ENCODE measurements at regions not wholly inside any gene's neighbourhood (a gene's known extent, or its start where the extent isn't known, plus 50 kb on each side); places are given as distances from the start of the nearest gene placed in this dataset.
"Not testable (repeated sequence)": the region's sequence is repeated elsewhere in the genome, so short reads cannot be mapped to it uniquely, and the experiment has no call there.

- Histone ChIP-seq H3K27ac (ENCODE audit: low read length) (no peak overlapping the region), H3K27me3 (ENCODE audit: control insufficient read depth, insufficient read depth) (no peaks in the 10 kb centered on the region), H3K4me3 (ENCODE audit: low read length) (no peak overlapping the region), H3K4me1 (ENCODE audit: control insufficient read depth, insufficient read depth, low read length) (peaks cover 5% of the 10 kb centered on the region), H3K9me3 (ENCODE audit: control insufficient read depth, low read length) (no peaks in the 10 kb centered on the region)
- no peak for DNase-seq
- intact Hi-C loops (cut with DNase I): no loop called here
- WGBS: 90% methylated on average over 2 of the region's 2 CpGs
- ATAC-seq: no peak
Observed at GRCh38 chr1:219415915-219416314, 197.0 kb downstream of the ZC3H11B start.

DNA sequence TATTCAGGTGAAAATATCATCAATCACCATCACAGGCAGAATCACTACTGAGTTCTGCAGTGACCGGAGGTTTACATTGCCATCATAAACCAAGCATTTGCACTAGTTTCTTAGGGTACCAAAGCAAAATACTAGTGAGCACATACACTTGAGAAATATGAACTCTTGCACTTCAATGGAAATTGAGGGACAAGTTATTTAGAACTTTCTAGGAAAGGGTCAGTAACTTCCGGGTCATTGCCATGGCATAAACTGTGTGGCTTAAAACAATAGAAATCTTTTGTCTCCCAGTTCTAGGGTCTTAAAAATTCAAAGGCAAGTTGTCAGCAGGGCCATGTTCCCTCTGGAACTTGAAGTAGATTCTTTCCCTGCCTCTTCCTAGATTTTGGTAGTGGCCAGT, 197.5 kb downstream of the ZC3H11B start:
- H3K4me1 ChIP-seq (ENCODE audit: control insufficient read depth, insufficient read depth, low read length): peaks cover 5% of the 10 kb centered on the region
- intact Hi-C loops (cut with DNase I): no loop called here
- H3K9me3 ChIP-seq (ENCODE audit: control insufficient read depth, low read length): no peaks in the 10 kb centered on the region
- DNase-seq (no peak), ATAC-seq (no peak)
- no peak overlapping the region for H3K4me3 ChIP-seq (ENCODE audit: low read length)
- H3K27me3 ChIP-seq (ENCODE audit: control insufficient read depth, insufficient read depth): no peaks in the 10 kb centered on the region
- H3K27ac ChIP-seq (ENCODE audit: low read length): no peak overlapping the region
- 90% methylated on average over 2 of the region's 2 CpGs for WGBS

DNA sequence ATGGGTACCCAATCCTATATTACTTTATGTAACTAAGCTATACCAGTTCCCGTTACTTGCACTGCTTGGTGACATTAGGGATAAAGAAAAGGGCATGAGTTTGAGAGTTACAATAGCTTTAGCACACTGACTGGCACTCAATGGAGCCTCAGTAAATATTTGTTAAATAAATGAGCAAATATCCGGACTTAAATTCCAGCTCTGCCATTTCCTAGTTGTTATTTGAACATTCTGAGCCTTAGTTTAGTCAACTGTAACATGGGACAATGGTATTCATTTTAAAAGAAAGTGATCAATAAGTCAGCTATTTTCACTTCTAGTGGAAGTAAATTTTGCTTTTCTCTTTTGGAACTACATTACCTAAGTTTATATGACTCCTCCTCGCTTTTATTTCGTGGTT, 198.7 kb downstream of the ZC3H11B start:
- Histone ChIP-seq H3K9me3 (ENCODE audit: control insufficient read depth, low read length) (no peaks in the 10 kb centered on the region), H3K4me1 (ENCODE audit: control insufficient read depth, insufficient read depth, low read length) (peaks cover 3% of the 10 kb centered on the region), H3K27ac (ENCODE audit: low read length) (no peak overlapping the region), H3K27me3 (ENCODE audit: control insufficient read depth, insufficient read depth) (no peaks in the 10 kb centered on the region), H3K4me3 (ENCODE audit: low read length) (no peak overlapping the region)
- DNase-seq (no peak), ATAC-seq (no peak)
- 93% methylated on average over 4 of the region's 4 CpGs for WGBS
- intact Hi-C loops (cut with DNase I): no loop called here

GRCh38 chr1:219413536-219413935, 199.4 kb downstream of the ZC3H11B start:
- Histone ChIP-seq H3K27me3 (ENCODE audit: control insufficient read depth, insufficient read depth) (no peaks in the 10 kb centered on the region), H3K27ac (ENCODE audit: low read length) (no peak overlapping the region), H3K9me3 (ENCODE audit: control insufficient read depth, low read length) (no peaks in the 10 kb centered on the region), H3K4me3 (ENCODE audit: low read length) (no peak overlapping the region), H3K4me1 (ENCODE audit: control insufficient read depth, insufficient read depth, low read length) (peaks cover 3% of the 10 kb centered on the region)
- no peak for DNase-seq
- 30% methylated on average over 1 of the region's 1 CpG for WGBS
- intact Hi-C loops (cut with DNase I): no loop called here
- ATAC-seq: no peak

DNA sequence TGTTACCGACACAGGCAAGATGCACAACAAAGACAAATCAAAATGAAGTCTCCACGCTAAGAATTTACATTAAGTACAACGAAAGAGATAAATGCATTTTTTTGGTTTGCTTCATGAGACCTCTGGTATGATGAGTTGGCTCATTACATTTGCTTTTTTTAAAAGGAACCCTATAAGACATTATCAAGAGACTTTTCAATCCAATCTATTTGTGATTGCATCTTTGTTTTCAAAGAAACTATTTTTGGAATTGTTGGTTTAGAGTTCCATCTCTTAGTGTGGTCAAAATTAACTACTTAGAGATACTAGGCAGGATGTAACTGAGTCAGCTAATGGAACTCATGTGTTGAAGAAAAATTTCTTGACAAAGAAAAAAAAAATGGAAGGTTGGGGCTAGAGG, 200.1 kb downstream of the ZC3H11B start:
- DNase-seq (no peak), ATAC-seq (no peak)
- H3K27me3 ChIP-seq (ENCODE audit: control insufficient read depth, insufficient read depth): no peaks in the 10 kb centered on the region
- intact Hi-C loops (cut with DNase I): no loop called here
- no peaks in the 10 kb centered on the region for H3K9me3 ChIP-seq (ENCODE audit: control insufficient read depth, low read length)
- H3K4me3 ChIP-seq (ENCODE audit: low read length): no peak overlapping the region
- no peak overlapping the region for H3K27ac ChIP-seq (ENCODE audit: low read length)
- WGBS: 58% methylated on average over 3 of the region's 3 CpGs
- H3K4me1 ChIP-seq (ENCODE audit: control insufficient read depth, insufficient read depth, low read length): peaks cover 3% of the 10 kb centered on the region

DNA sequence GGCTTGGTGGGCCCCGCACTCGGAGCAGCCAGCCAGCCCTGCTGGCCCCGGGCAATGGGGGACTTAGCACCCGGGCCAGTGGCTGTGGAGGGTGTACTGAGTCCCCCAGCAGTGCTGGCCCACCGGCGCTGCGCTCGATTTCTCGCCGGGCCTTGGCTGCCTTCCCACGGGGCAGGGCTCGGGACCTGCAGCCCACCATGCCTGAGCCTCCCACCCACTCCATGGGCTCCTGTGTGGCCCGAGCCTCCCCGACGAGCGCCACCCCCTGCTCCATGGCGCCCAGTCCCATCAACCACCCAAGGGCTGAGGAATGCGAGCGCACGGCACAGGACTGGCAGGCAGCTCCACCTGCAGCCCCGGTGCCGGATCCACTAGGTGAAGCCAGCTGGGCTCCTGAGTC, 202.2 kb downstream of the ZC3H11B start:
- H3K4me1 ChIP-seq (ENCODE audit: control insufficient read depth, insufficient read depth, low read length); DNase-seq; H3K27ac ChIP-seq (ENCODE audit: low read length); intact Hi-C loops (cut with DNase I); H3K4me3 ChIP-seq (ENCODE audit: low read length); H3K9me3 ChIP-seq (ENCODE audit: control insufficient read depth, low read length); H3K27me3 ChIP-seq (ENCODE audit: control insufficient read depth, insufficient read depth); ATAC-seq: not testable (repeated sequence)
- WGBS: 98% methylated on average over 19 of the region's 22 CpGs

- DNase-seq: no peak
- Histone ChIP-seq H3K27me3 (ENCODE audit: control insufficient read depth, insufficient read depth) (no peaks in the 10 kb centered on the region), H3K4me3 (ENCODE audit: low read length) (no peak overlapping the region), H3K9me3 (ENCODE audit: control insufficient read depth, low read length) (no peaks in the 10 kb centered on the region), H3K4me1 (ENCODE audit: control insufficient read depth, insufficient read depth, low read length) (no peaks in the 10 kb centered on the region), H3K27ac (ENCODE audit: low read length) (no peak overlapping the region)
- WGBS: 89% methylated on average over 6 of the region's 6 CpGs
- ATAC-seq: no peak
- intact Hi-C loops (cut with DNase I): no loop called here
Observed at GRCh38 chr1:219405531-219406331, 207.2 kb downstream of the ZC3H11B start.

GRCh38 chr1:219404629-219405028, 208.3 kb downstream of the ZC3H11B start:
- WGBS: 87% methylated on average over 1 of the region's 1 CpG
- H3K4me1 ChIP-seq (ENCODE audit: control insufficient read depth, insufficient read depth, low read length): no peaks in the 10 kb centered on the region
- H3K4me3 ChIP-seq (ENCODE audit: low read length): no peak overlapping the region
- intact Hi-C loops (cut with DNase I): no loop called here
- H3K27ac ChIP-seq (ENCODE audit: low read length): no peak overlapping the region
- no peak for DNase-seq
- no peak for ATAC-seq
- no peaks in the 10 kb centered on the region for H3K9me3 ChIP-seq (ENCODE audit: control insufficient read depth, low read length)
- H3K27me3 ChIP-seq (ENCODE audit: control insufficient read depth, insufficient read depth): no peaks in the 10 kb centered on the region

GRCh38 chr1:219402925-219403324, 210.0 kb downstream of the ZC3H11B start:
- H3K9me3 ChIP-seq (ENCODE audit: control insufficient read depth, low read length): no peaks in the 10 kb centered on the region
- ATAC-seq (no peak), DNase-seq (no peak)
- H3K27me3 ChIP-seq (ENCODE audit: control insufficient read depth, insufficient read depth): no peaks in the 10 kb centered on the region
- no peaks in the 10 kb centered on the region for H3K4me1 ChIP-seq (ENCODE audit: control insufficient read depth, insufficient read depth, low read length)
- intact Hi-C loops (cut with DNase I): no loop called here
- H3K27ac ChIP-seq (ENCODE audit: low read length): no peak overlapping the region
- H3K4me3 ChIP-seq (ENCODE audit: low read length): no peak overlapping the region

DNA sequence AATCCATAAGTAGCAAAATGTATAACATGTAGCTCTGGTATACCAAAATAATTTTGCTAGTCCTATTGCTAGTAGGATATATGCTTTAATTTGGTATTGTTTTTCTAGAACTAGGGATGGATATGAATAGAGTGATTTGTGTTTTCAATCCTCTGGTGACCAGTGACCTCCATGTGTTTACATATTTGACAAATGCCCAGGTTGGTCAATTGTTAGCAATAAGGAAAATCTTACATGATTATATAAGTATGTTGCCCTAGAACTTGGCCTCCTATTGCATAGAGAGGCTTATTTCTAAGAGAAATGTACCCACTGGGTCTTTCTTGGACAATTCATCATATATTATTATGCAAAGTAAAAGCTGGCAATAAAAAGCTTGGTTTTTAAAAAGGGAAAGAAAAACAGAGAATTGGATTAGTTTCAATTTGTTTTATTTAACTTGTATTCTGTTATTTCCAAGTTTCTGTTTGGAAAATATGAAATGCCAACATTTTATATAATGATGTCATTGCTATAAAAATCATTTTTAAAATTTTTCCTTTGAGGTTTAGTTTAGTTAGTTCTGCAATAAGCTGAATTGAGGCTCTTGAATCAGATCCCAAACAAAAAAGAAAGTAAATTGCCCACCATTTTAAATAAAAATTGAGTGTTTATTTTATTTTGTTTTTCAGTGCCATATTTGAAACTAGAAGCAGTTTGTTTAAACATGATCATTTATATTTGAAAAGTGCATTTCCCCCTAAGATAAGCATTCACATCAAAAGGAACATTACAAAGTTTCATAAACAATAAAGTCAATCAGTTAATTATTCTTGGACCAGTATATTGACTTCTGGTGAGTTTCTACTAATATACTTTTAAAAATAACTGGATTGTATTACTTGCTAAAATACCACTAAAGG, 210.9 kb downstream of the ZC3H11B start:
- intact Hi-C loops (cut with DNase I): no loop called here
- Histone ChIP-seq H3K4me3 (ENCODE audit: low read length) (no peak overlapping the region), H3K27me3 (ENCODE audit: control insufficient read depth, insufficient read depth) (no peaks in the 10 kb centered on the region), H3K27ac (ENCODE audit: low read length) (no peak overlapping the region), H3K9me3 (ENCODE audit: control insufficient read depth, low read length) (no peaks in the 10 kb centered on the region), H3K4me1 (ENCODE audit: control insufficient read depth, insufficient read depth, low read length) (no peaks in the 10 kb centered on the region)
- no peak for DNase-seq
- ATAC-seq: no peak

- H3K9me3 ChIP-seq (ENCODE audit: control insufficient read depth, low read length): no peaks in the 10 kb centered on the region
- WGBS: 89% methylated on average over 5 of the region's 5 CpGs
- H3K4me1 ChIP-seq (ENCODE audit: control insufficient read depth, insufficient read depth, low read length): no peaks in the 10 kb centered on the region
- intact Hi-C loops (cut with DNase I): no loop called here
- DNase-seq (peak in 1 of 3 donors; percentile 14), ATAC-seq (peak in 1 of 2 donors; percentile 52)
- H3K4me3 ChIP-seq (ENCODE audit: low read length): no peak overlapping the region
- no peaks in the 10 kb centered on the region for H3K27me3 ChIP-seq (ENCODE audit: control insufficient read depth, insufficient read depth)
- no peak overlapping the region for H3K27ac ChIP-seq (ENCODE audit: low read length)
Observed at GRCh38 chr1:219399446-219399845, 213.5 kb downstream of the ZC3H11B start.
